GM12878 (cell line): ENCODE measurements at regions not wholly inside any gene's neighbourhood (a gene's known extent, or its start where the extent isn't known, plus 50 kb on each side); places are given as distances from the start of the nearest gene placed in this dataset.

Source experiments
- ATAC-seq: fragments of 200-7000 bp; cut with Tn5 transposase; 3 replicates; pipeline ENCODE4 v1.9.1; 2020; ENCODE audit warnings: mild to moderate bottlenecking, moderate library complexity
- BruUV-seq: library from RNA; stranded (reverse); fragments of 400-500 nt; replicated peaks from 2 replicates; lab custom pipeline; 2021; lab: Mats Ljungman, UMichigan
- CTCF ChIA-PET: fragments of 300-600 bp; sonication (Branson Sonifier 250); formaldehyde crosslinking; extraction: SDS; loops from one replicate; lab custom pipeline; 2021; ENCODE audit warnings: inconsistent platforms; lab: Yijun Ruan, JAX
- POLR2A ChIA-PET: fragments of 350-600 bp; formaldehyde crosslinking; extraction: SDS; loops from one replicate; lab custom pipeline; 2021; ENCODE audit warnings: inconsistent platforms; lab: Charles Lee
- RAD21 ChIA-PET: fragments of 300-600 bp; sonication (Branson Sonifier 250); formaldehyde crosslinking; loops from one replicate; lab custom pipeline; 2023; ENCODE audit warnings: antibody characterized with exemption; ENCODE audit not compliant: unreplicated experiment; lab: Charles Lee
- SMC1A ChIA-PET: fragments of 300-600 bp; sonication (Branson Sonifier 250); formaldehyde crosslinking; loops from one replicate; lab custom pipeline; 2023; ENCODE audit not compliant: unreplicated experiment, uncharacterized antibody; lab: Charles Lee
- DNase-seq: peaks from one replicate; pipeline ENCODE4 v3.0.0-alpha.2; 2011; ENCODE audit warnings: low read depth, low spot score
- FAIRE-seq: peaks from 3 replicates; lab custom pipeline; 2011; peaks lifted over from hg19 to GRCh38; lab: Jason Lieb, UNC
- H2AFZ ChIP-seq: 2 replicates; pipeline ENCODE4 v1.6.0; 2011; ENCODE audit warnings: low read depth, low read length, control low read depth; ENCODE audit not compliant: control insufficient read depth
- H3K27ac ChIP-seq: 2 replicates; pipeline ENCODE4 v1.5.1; 2011; ENCODE audit warnings: control low read depth; ENCODE audit not compliant: control insufficient read depth, insufficient read depth
- H3K27me3 ChIP-seq, 2 experiments: replicated peaks in 1 of 2; 2 replicates each; pipeline versions ENCODE4 v1.6.0 to v1.6.1; 2011; ENCODE audit warnings: low read length in 1 of 2; ENCODE audit not compliant: control insufficient read depth in 2 of 2, insufficient read depth in 2 of 2
- H3K36me3 ChIP-seq, 2 experiments: 2 replicates each; pipeline ENCODE4 v1.5.1; 2011; ENCODE audit warnings: low read length in 1 of 2; ENCODE audit not compliant: control insufficient read depth in 2 of 2, insufficient read depth in 2 of 2
- H3K4me1 ChIP-seq: 2 replicates; pipeline ENCODE4 v1.6.1; 2011; ENCODE audit warnings: mild to moderate bottlenecking, low read length, moderate library complexity, mixed read lengths; ENCODE audit not compliant: control insufficient read depth, insufficient read depth
- H3K4me2 ChIP-seq: 2 replicates; pipeline ENCODE4 v1.6.0; 2011; ENCODE audit warnings: control low read depth; ENCODE audit not compliant: control insufficient read depth, insufficient read depth
- H3K4me3 ChIP-seq: fragments of 200-600 bp; sonication (generic); 2 replicates; pipeline ENCODE4 v1.5.1; 2016
- H3K79me2 ChIP-seq: 2 replicates; pipeline ENCODE4 v1.6.0; 2011; ENCODE audit warnings: low read length; ENCODE audit not compliant: control insufficient read depth, insufficient read depth
- H3K9ac ChIP-seq: 2 replicates; pipeline ENCODE4 v1.8.0; 2011; ENCODE audit warnings: low read length, control low read depth, mixed read lengths; ENCODE audit not compliant: control insufficient read depth, insufficient read depth
- H3K9me3 ChIP-seq: replicated peaks from 3 replicates; pipeline ENCODE4 v1.5.1; 2011; ENCODE audit warnings: mild to moderate bottlenecking, low read length; ENCODE audit not compliant: control insufficient read depth, insufficient read depth
- H4K20me1 ChIP-seq: 2 replicates; pipeline ENCODE4 v1.6.0; 2011; ENCODE audit not compliant: control insufficient read depth, insufficient read depth
- CHD1 ChIP-seq: IDR thresholded peaks from 2 replicates; pipeline ENCODE4 v1.6.1; 2012; ENCODE audit warnings: low read depth, low read length, improper control_type of control experiment
- EGR1 ChIP-seq, 2 experiments: IDR thresholded peaks; 1 replicate in 1 of 2; 2 replicates in 1 of 2; pipeline ENCODE4 v1.6.1; 2011 to 2012; ENCODE audit warnings: low read depth in 2 of 2, low read length in 2 of 2, borderline replicate concordance in 1 of 2, mild to moderate bottlenecking in 1 of 2, moderate library complexity in 1 of 2
- ETV6 ChIP-seq, 2 experiments: fragments of 450-650 bp in 1 of 2; IDR thresholded peaks in 1 of 2; conservative IDR thresholded peaks in 1 of 2; 2 replicates each; pipeline ENCODE4 v1.6.1; 2014; ENCODE audit warnings: antibody characterized with exemption in 1 of 2, borderline replicate concordance in 1 of 2, low read depth in 1 of 2, mild to moderate bottlenecking in 1 of 2, moderate library complexity in 1 of 2
- HCFC1 ChIP-seq: fragments of 150-350 bp; IDR thresholded peaks from 2 replicates; pipeline ENCODE4 v1.6.1; 2014; ENCODE audit warnings: low read length
- MEF2A ChIP-seq: IDR thresholded peaks from 2 replicates; pipeline ENCODE4 v1.6.1; 2011; ENCODE audit warnings: low read depth, mild to moderate bottlenecking, low read length, moderate library complexity; ENCODE audit not compliant: insufficient read depth
- MYB ChIP-seq: fragments of 150-350 bp; IDR thresholded peaks from 2 replicates; pipeline ENCODE4 v1.6.1; 2014; ENCODE audit warnings: mild to moderate bottlenecking, low read depth, low read length, borderline replicate concordance
- POLR2AphosphoS2 ChIP-seq: IDR thresholded peaks from 2 replicates; pipeline ENCODE4 v1.6.1; 2011; ENCODE audit warnings: low read depth, mild to moderate bottlenecking, low read length, improper control_type of control experiment, moderate library complexity
- POLR2AphosphoS5 ChIP-seq: IDR thresholded peaks from 2 replicates; pipeline ENCODE4 v1.6.1; 2011; ENCODE audit warnings: mild to moderate bottlenecking, low read length, inconsistent platforms
- RBBP5 ChIP-seq: fragments of 200-600 bp; sonication (generic); conservative IDR thresholded peaks from 2 replicates; pipeline ENCODE4 v1.6.1; 2016
- SMAD1 ChIP-seq: fragments of 450-650 bp; IDR thresholded peaks from 2 replicates; pipeline ENCODE4 v1.6.1; 2018; ENCODE audit warnings: mild to moderate bottlenecking, low read depth; ENCODE audit not compliant: partially characterized antibody
- SMAD5 ChIP-seq: IDR thresholded peaks from 2 replicates; pipeline ENCODE4 v1.6.1; 2016; ENCODE audit warnings: antibody characterized with exemption, low read depth
- TBL1XR1 ChIP-seq: IDR thresholded peaks from 2 replicates; pipeline ENCODE4 v1.6.1; 2012; ENCODE audit warnings: low read depth, low read length, improper control_type of control experiment
- TCF7 ChIP-seq: IDR thresholded peaks from 2 replicates; pipeline ENCODE4 v1.6.1; 2014; ENCODE audit warnings: antibody characterized with exemption, borderline replicate concordance
- YBX1 ChIP-seq: fragments of 450-650 bp; IDR thresholded peaks from 2 replicates; pipeline ENCODE4 v1.6.1; 2016; ENCODE audit warnings: antibody characterized with exemption
- WGBS: methylation state at CpG from one replicate; pipeline ENCODE4 v1.1.6; 2016; ENCODE audit warnings: low lambda C conversion rate; ENCODE audit not compliant: insufficient replicate concordance, insufficient coverage; ENCODE audit errors: missing lambda C conversion rate; 5-methylcytosine and 5-hydroxymethylcytosine counted together
- in situ Hi-C: fragments of 300-500 bp; cut with MboI; formaldehyde crosslinking; loops from 9 replicates; pipeline ENCODE4 v1.14.3; 2018; ENCODE audit warnings: mixed read lengths
- intact Hi-C: fragments of 100-400 bp; cut with micrococcal nuclease; formaldehyde crosslinking; loops from one replicate; pipeline ENCODE4 v1.14.2; 2022; ENCODE audit not compliant: unreplicated experiment
- TF ChIP-seq, protein P1 (sequence below): IDR thresholded peaks from 2 replicates; pipeline ENCODE4 v1.6.1; 2012; ENCODE audit warnings: low read depth, low read length, improper control_type of control experiment
- TF ChIP-seq, protein P2 (sequence below): fragments of 450-650 bp; IDR thresholded peaks from 2 replicates; pipeline ENCODE4 v1.6.1; 2017; ENCODE audit warnings: borderline replicate concordance

DNA sequence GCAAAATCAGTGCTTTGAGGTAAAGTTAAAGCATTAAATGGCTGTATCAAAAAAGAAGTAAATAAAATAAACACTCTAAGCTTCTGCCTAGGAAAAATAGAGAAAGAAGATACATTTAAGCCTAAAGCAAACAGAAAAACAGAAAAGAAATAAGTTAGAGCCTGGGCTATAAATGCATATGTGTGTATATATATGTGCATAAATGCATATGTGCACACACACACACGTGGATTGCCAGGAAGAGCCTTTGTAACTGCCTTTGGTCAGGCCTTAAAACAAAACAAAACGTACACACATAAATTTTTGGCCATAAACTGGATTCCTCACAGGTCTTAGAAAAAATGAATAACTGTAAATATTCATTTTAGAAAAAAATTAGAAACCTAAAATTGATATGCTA is 925.8 kb downstream of the MRPL39 start (continued):
- TF ChIP-seq, protein P1, sequence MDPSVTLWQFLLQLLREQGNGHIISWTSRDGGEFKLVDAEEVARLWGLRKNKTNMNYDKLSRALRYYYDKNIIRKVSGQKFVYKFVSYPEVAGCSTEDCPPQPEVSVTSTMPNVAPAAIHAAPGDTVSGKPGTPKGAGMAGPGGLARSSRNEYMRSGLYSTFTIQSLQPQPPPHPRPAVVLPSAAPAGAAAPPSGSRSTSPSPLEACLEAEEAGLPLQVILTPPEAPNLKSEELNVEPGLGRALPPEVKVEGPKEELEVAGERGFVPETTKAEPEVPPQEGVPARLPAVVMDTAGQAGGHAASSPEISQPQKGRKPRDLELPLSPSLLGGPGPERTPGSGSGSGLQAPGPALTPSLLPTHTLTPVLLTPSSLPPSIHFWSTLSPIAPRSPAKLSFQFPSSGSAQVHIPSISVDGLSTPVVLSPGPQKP = no peak
- TF ChIP-seq RBBP5 (no peak), EGR1 (IDR thresholded peaks at IDR 0.05; ENCODE audit: borderline replicate concordance in 1 of 2, low read depth in 2 of 2, low read length in 2 of 2) (no peak), POLR2AphosphoS5 (no peak)

DNA sequence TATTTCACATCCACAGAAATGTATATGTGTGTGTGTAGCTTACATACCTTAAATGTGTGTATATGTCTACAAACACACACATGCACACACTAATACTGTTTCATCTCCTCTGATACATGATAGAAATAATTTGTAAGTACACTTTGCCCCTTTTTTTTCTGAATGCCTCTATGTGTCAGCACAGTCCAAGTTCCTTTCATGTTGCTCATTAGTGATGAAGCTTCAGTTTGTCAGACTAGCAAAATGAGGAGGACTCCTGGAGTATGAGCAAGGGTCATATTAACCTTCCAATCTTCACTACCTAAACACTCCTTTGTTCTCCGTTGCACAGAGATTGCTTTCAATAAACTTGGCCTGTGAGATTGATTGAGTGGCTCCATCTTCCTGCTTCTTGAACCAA is 935.4 kb downstream of the MRPL39 start:
- in situ Hi-C loops = no loop called here
- no peak for ATAC-seq
- H3K27ac ChIP-seq = no peak overlapping the region
- H2AFZ ChIP-seq = no peak overlapping the region
- H3K9me3 ChIP-seq = no peaks in the 10 kb centered on the region
- TF ChIP-seq ETV6 (conservative IDR thresholded peaks at IDR 0.05 in 1 of 2, IDR thresholded peaks at IDR 0.05 in 1 of 2; ENCODE audit: borderline replicate concordance in 1 of 2, low read depth in 1 of 2) (no peak), SMAD5 (no peak), CHD1 (no peak), YBX1 (no peak), RBBP5 (no peak), MEF2A (no peak), POLR2AphosphoS2 (no peak), TBL1XR1 (no peak), SMAD1 (no peak), MYB (no peak), HCFC1 (no peak), TCF7 (no peak)
- TF ChIP-seq, protein P2, sequence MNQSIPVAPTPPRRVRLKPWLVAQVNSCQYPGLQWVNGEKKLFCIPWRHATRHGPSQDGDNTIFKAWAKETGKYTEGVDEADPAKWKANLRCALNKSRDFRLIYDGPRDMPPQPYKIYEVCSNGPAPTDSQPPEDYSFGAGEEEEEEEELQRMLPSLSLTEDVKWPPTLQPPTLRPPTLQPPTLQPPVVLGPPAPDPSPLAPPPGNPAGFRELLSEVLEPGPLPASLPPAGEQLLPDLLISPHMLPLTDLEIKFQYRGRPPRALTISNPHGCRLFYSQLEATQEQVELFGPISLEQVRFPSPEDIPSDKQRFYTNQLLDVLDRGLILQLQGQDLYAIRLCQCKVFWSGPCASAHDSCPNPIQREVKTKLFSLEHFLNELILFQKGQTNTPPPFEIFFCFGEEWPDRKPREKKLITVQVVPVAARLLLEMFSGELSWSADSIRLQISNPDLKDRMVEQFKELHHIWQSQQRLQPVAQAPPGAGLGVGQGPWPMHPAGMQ = no peak
- TF ChIP-seq, all 136 proteins: peak for 0
- Histone ChIP-seq H3K4me3 (no peak overlapping the region), H3K4me1 (no peaks in the 10 kb centered on the region), H3K4me2 (no peak overlapping the region), H3K79me2 (no peaks in the 10 kb centered on the region), H4K20me1 (no peaks in the 10 kb centered on the region), H3K9ac (no peak overlapping the region), H3K36me3 (no peaks in the 10 kb centered on the region), H3K27me3 (no peaks in the 10 kb centered on the region)
- FAIRE-seq (no peak), DNase-seq (no peak)
- ChIA-PET POLR2A (no interaction called here), CTCF (no interaction called here), RAD21 (no interaction called here), SMC1A (no interaction called here)
- 0% methylated on average over 1 of the region's 1 CpG for WGBS
- no TSS peak for BruUV-seq
- intact Hi-C loops = no loop called here
